EL (cell line): ENCODE measurements at regions not wholly inside any gene's neighbourhood (a gene's known extent, or its start where the extent isn't known, plus 50 kb on each side); places are given as distances from the start of the nearest gene placed in this dataset.

Source experiments
- DNase-seq: peaks from one replicate; pipeline ENCODE4 v3.0.0-alpha.2; 2016

- DNase-seq, result no peak
Measured at GRCh38 chr4:14831416-14831815, 170.9 kb upstream of the CPEB2 start.

- DNase-seq, result no peak
Measured at GRCh38 chr4:14833053-14833452, 169.2 kb upstream of the CPEB2 start.

- DNase-seq, result no peak
Measured at GRCh38 chr4:14834382-14834781, 167.9 kb upstream of the CPEB2 start.

- no peak for DNase-seq
Measured at GRCh38 chr4:14835288-14835687, 167.0 kb upstream of the CPEB2 start.

GRCh38 chr4:14835708-14836425 is 166.4 kb upstream of the CPEB2 start:
- DNase-seq, result no peak

- no peak for DNase-seq
Measured at GRCh38 chr4:14837860-14838259, 164.4 kb upstream of the CPEB2 start.

- no peak for DNase-seq
Measured at GRCh38 chr4:14841801-14842768, 160.2 kb upstream of the CPEB2 start.

GRCh38 chr4:14842964-14843630 is 159.2 kb upstream of the CPEB2 start:
- no peak for DNase-seq

- DNase-seq, result no peak
Measured at GRCh38 chr4:14844061-14844460, 158.2 kb upstream of the CPEB2 start.

- no peak for DNase-seq
Measured at GRCh38 chr4:14848229-14848628, 154.1 kb upstream of the CPEB2 start.

- no peak for DNase-seq
Measured at GRCh38 chr4:14850455-14851097, 151.7 kb upstream of the CPEB2 start.

GRCh38 chr4:14853176-14853943 is 148.9 kb upstream of the CPEB2 start:
- DNase-seq, result peak; percentile 88

GRCh38 chr4:14855719-14856061 is 146.6 kb upstream of the CPEB2 start:
- DNase-seq, result no peak

GRCh38 chr4:14856062-14856933 is 146.0 kb upstream of the CPEB2 start:
- peak; percentile 99 for DNase-seq

- no peak for DNase-seq
Measured at GRCh38 chr4:14856934-14857235, 145.4 kb upstream of the CPEB2 start.

GRCh38 chr4:14857475-14857874 is 144.8 kb upstream of the CPEB2 start:
- DNase-seq, result no peak

GRCh38 chr4:14857981-14858380 is 144.3 kb upstream of the CPEB2 start:
- DNase-seq, result no peak

GRCh38 chr4:14862891-14863290 is 139.4 kb upstream of the CPEB2 start:
- DNase-seq, result no peak

GRCh38 chr4:14863418-14864364 is 138.6 kb upstream of the CPEB2 start:
- no peak for DNase-seq

GRCh38 chr4:14864365-14865030 is 137.8 kb upstream of the CPEB2 start:
- no peak for DNase-seq
